Neural progenitor cell (in vitro differentiated cells): ENCODE measurements at regions not wholly inside any gene's neighbourhood (a gene's known extent, or its start where the extent isn't known, plus 50 kb on each side); places are given as distances from the start of the nearest gene placed in this dataset.
"Not testable (repeated sequence)": the region's sequence is repeated elsewhere in the genome, so short reads cannot be mapped to it uniquely, and the experiment has no call there.

ENCODE experiments used
- DNase-seq: peaks from one replicate; pipeline ENCODE4 v3.0.0-alpha.2; 2016; ENCODE audit warnings: low spot score
- H2AFZ ChIP-seq: fragments of 200-600 bp; sonication (generic); replicated peaks from 2 replicates; pipeline ENCODE4 v1.6.1; 2016; ENCODE audit warnings: antibody characterized with exemption
- H3F3A ChIP-seq: fragments of 200-600 bp; sonication (generic); 2 replicates; pipeline ENCODE4 v1.6.1; 2016; ENCODE audit warnings: antibody characterized with exemption, low read depth
- H3K27ac ChIP-seq: fragments of 200-600 bp; sonication (generic); 2 replicates; pipeline ENCODE4 v1.5.1; 2016; ENCODE audit warnings: mild to moderate bottlenecking
- H3K27me3 ChIP-seq: fragments of 200-600 bp; sonication (generic); 2 replicates; pipeline ENCODE4 v1.6.1; 2016; ENCODE audit warnings: mild to moderate bottlenecking, moderate library complexity
- H3K36me3 ChIP-seq: fragments of 200-600 bp; sonication (generic); 2 replicates; pipeline ENCODE4 v1.5.1; 2016
- H3K4me1 ChIP-seq: fragments of 200-600 bp; sonication (generic); 2 replicates; pipeline ENCODE4 v1.6.1; 2016; ENCODE audit warnings: mixed run types
- H3K4me2 ChIP-seq: fragments of 200-600 bp; sonication (generic); 2 replicates; pipeline ENCODE4 v1.6.1; 2016
- H3K4me3 ChIP-seq: fragments of 200-600 bp; sonication (generic); 2 replicates; pipeline ENCODE4 v1.5.1; 2016
- H3K79me2 ChIP-seq: fragments of 200-600 bp; sonication (generic); 2 replicates; pipeline ENCODE4 v1.6.1; 2016; ENCODE audit warnings: low read depth
- H3K9ac ChIP-seq: fragments of 200-600 bp; sonication (generic); 2 replicates; pipeline ENCODE4 v1.6.1; 2016
- H3K9me3 ChIP-seq: fragments of 200-600 bp; sonication (generic); 2 replicates; pipeline ENCODE4 v1.5.1; 2016; ENCODE audit warnings: low read depth
- H4K20me1 ChIP-seq: fragments of 200-600 bp; sonication (generic); 2 replicates; pipeline ENCODE4 v1.6.1; 2016; ENCODE audit warnings: low read depth
- H3K27ac Mint-ChIP-seq: 3 replicates; pipeline ENCODE4 v1.8.0; 2021; ENCODE audit warnings: mixed read lengths
- H3K27me3 Mint-ChIP-seq: 2 replicates; pipeline ENCODE4 v1.8.0; 2022; ENCODE audit warnings: low read depth, mild to moderate bottlenecking, inconsistent platforms, moderate library complexity, mixed read lengths; ENCODE audit not compliant: insufficient read depth
- H3K36me3 Mint-ChIP-seq: 3 replicates; pipeline ENCODE4 v1.8.0; 2021; ENCODE audit warnings: mixed read lengths
- H3K4me1 Mint-ChIP-seq: 3 replicates; pipeline ENCODE4 v1.8.0; 2021; ENCODE audit warnings: mixed read lengths
- H3K4me3 Mint-ChIP-seq: 3 replicates; pipeline ENCODE4 v1.8.0; 2021; ENCODE audit warnings: mild to moderate bottlenecking, moderate library complexity, mixed read lengths
- H3K9me3 Mint-ChIP-seq: 3 replicates; pipeline ENCODE4 v1.8.0; 2020; ENCODE audit warnings: mixed read lengths
- EZH2 ChIP-seq: fragments of 200-600 bp; sonication (generic); IDR thresholded peaks from 2 replicates; pipeline ENCODE4 v1.6.1; 2017; ENCODE audit warnings: antibody characterized with exemption, mild to moderate bottlenecking, moderate library complexity
- EZH2phosphoT487 ChIP-seq: fragments of 200-600 bp; sonication (generic); IDR thresholded peaks from 2 replicates; pipeline ENCODE4 v1.6.1; 2017; ENCODE audit warnings: antibody characterized with exemption
- TF ChIP-seq, protein P1 (sequence below): fragments of 200-600 bp; sonication (generic); IDR thresholded peaks from 2 replicates; pipeline ENCODE4 v1.5.1; 2017; ENCODE audit warnings: antibody characterized with exemption, mild to moderate bottlenecking

DNA sequence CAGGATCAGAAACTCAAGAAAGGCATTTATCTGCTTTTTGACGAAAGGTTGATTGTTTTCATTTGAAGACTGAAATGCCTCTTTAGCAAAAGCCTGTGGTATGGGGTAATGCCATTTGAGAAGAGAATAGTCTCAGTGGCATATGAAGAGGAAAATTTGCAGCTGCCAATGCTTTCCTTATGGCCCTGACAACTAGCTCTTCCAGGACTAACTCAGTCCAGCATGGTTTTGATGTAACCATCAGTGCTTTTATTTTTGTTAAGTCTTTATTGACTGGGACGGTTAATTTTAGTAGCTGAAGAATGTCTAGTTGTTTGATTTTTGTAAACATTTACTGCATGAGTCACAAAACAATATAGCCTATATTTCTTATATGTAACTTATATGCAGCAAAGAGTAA, 158.4 kb downstream of the LNPK start:
- H3K9me3 Mint-ChIP-seq = peaks cover 4% of the 10 kb centered on the region
- peaks cover 8% of the 10 kb centered on the region for H3K4me1 ChIP-seq
- peaks cover 4% of the 10 kb centered on the region for H3K27me3 Mint-ChIP-seq
- no peaks in the 10 kb centered on the region for H4K20me1 ChIP-seq
- no peaks in the 10 kb centered on the region for H3K36me3 Mint-ChIP-seq
- H3K9me3 ChIP-seq = no peaks in the 10 kb centered on the region
- H3K9ac ChIP-seq = no peak overlapping the region
- H3K4me2 ChIP-seq = no peak overlapping the region
- no peak overlapping the region for H3K4me3 ChIP-seq
- H3K27me3 ChIP-seq = no peaks in the 10 kb centered on the region
- no peak overlapping the region for H3K4me3 Mint-ChIP-seq
- H2AFZ ChIP-seq = no peak overlapping the region
- TF ChIP-seq, protein P1, sequence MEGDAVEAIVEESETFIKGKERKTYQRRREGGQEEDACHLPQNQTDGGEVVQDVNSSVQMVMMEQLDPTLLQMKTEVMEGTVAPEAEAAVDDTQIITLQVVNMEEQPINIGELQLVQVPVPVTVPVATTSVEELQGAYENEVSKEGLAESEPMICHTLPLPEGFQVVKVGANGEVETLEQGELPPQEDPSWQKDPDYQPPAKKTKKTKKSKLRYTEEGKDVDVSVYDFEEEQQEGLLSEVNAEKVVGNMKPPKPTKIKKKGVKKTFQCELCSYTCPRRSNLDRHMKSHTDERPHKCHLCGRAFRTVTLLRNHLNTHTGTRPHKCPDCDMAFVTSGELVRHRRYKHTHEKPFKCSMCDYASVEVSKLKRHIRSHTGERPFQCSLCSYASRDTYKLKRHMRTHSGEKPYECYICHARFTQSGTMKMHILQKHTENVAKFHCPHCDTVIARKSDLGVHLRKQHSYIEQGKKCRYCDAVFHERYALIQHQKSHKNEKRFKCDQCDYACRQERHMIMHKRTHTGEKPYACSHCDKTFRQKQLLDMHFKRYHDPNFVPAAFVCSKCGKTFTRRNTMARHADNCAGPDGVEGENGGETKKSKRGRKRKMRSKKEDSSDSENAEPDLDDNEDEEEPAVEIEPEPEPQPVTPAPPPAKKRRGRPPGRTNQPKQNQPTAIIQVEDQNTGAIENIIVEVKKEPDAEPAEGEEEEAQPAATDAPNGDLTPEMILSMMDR = no peak
- TF ChIP-seq EZH2phosphoT487 (no peak), EZH2 (no peak)
- H3K27ac Mint-ChIP-seq = no peak overlapping the region
- H3F3A ChIP-seq = no peaks in the 10 kb centered on the region
- H3K36me3 ChIP-seq = no peaks in the 10 kb centered on the region
- DNase-seq = no peak
- H3K79me2 ChIP-seq = no peaks in the 10 kb centered on the region
- H3K4me1 Mint-ChIP-seq = peaks cover 26% of the 10 kb centered on the region
- H3K27ac ChIP-seq = no peak overlapping the region

DNA sequence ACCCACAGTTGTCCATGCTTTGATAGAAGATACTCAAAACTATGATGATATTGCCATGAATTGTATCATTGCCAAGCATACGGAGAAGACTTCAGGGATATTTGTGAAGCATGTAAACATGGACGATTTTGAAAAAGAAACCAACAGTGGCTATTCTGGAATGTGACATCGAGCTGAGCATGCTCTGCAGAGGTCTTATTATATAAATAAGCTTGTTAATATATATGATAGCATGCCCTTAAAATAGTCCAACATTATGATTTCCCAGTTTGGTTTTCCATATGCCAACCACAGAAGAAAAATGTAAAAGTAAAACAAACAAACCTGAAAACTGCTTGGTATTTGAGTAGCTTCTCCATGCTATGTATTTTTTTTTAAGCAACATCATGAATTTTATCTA, 159.1 kb downstream of the LNPK start:
- Histone ChIP-seq H3K4me3 (no peak overlapping the region), H3K4me1 (peaks cover 8% of the 10 kb centered on the region), H3F3A (no peaks in the 10 kb centered on the region), H3K79me2 (no peaks in the 10 kb centered on the region), H3K9me3 (no peaks in the 10 kb centered on the region), H2AFZ (no peak overlapping the region), H4K20me1 (no peaks in the 10 kb centered on the region), H3K4me2 (no peak overlapping the region), H3K36me3 (no peaks in the 10 kb centered on the region), H3K9ac (no peak overlapping the region), H3K27ac (no peak overlapping the region), H3K27me3 (no peaks in the 10 kb centered on the region)
- DNase-seq = no peak
- Mint-ChIP-seq H3K4me3 (no peak overlapping the region), H3K4me1 (peaks cover 26% of the 10 kb centered on the region), H3K36me3 (no peaks in the 10 kb centered on the region), H3K27ac (no peak overlapping the region), H3K9me3 (peaks cover 4% of the 10 kb centered on the region), H3K27me3 (peaks cover 3% of the 10 kb centered on the region)
- TF ChIP-seq EZH2 = no peak
- TF ChIP-seq, protein P1 = no peak
- no peak for TF ChIP-seq EZH2phosphoT487

DNA sequence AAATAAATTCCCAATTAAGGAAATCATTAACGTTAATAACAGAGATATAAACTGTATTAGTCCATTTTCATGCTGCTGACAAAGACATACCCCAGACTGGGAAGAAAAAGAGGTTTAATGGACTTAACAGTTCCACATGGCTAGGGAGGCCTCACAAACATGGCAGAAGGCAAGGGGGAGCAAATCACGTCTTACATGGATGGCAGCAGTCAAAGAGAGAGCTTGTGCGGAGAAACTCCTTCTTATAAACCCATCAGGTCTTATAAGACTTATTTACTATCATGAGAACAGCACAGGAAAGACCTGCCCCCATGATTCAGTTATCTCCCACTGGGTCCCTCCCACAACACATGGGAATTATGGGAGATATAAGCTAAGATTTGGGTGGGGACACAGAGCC, 161.3 kb downstream of the LNPK start:
- H3K9me3 ChIP-seq, H3K4me3 Mint-ChIP-seq, H3K4me2 ChIP-seq, DNase-seq, H3K27ac ChIP-seq, H3K9me3 Mint-ChIP-seq, H3K36me3 ChIP-seq, H3K27ac Mint-ChIP-seq, H2AFZ ChIP-seq, H3K79me2 ChIP-seq, H3F3A ChIP-seq, H3K4me3 ChIP-seq, H3K9ac ChIP-seq, H3K4me1 ChIP-seq, H4K20me1 ChIP-seq, H3K27me3 Mint-ChIP-seq, H3K27me3 ChIP-seq, H3K36me3 Mint-ChIP-seq: not testable (repeated sequence)
- H3K4me1 Mint-ChIP-seq = peaks cover 11% of the 10 kb centered on the region

DNA sequence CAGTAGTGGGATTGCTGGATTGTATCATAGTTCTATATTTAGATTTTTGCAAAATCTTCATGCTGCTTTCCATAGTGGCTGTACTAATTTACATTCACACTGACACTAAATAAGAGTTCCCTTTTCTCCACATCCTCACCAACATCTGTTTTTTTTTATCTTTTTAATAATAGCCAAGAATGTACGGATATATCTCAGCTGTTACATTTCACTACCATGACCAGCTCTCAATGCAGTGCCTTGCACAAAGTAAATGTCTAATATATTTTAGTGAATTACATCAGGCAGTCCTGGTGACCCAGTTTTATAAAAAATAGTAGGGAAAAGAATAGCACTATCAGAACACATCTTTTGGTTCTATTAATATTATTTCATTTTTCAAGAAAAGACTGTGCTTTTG, 161.8 kb downstream of the LNPK start:
- Histone ChIP-seq H3K27me3 (no peaks in the 10 kb centered on the region), H3K4me1 (peaks cover 8% of the 10 kb centered on the region)
- DNase-seq = no peak

More for the DNA sequence above, 161.8 kb downstream of the LNPK start:
- no peak overlapping the region for H3K4me3 ChIP-seq
- H3K36me3 ChIP-seq = no peaks in the 10 kb centered on the region
- peaks cover 3% of the 10 kb centered on the region for H3K27me3 Mint-ChIP-seq
- no peaks in the 10 kb centered on the region for H4K20me1 ChIP-seq
- H3F3A ChIP-seq = no peaks in the 10 kb centered on the region
- peaks cover 4% of the 10 kb centered on the region for H3K9me3 Mint-ChIP-seq
- H3K4me1 Mint-ChIP-seq = peaks cover 10% of the 10 kb centered on the region
- no peak overlapping the region for H3K27ac ChIP-seq
- no peak overlapping the region for H3K9ac ChIP-seq
- no peaks in the 10 kb centered on the region for H3K36me3 Mint-ChIP-seq
- no peak overlapping the region for H3K4me3 Mint-ChIP-seq
- no peak overlapping the region for H3K4me2 ChIP-seq
- no peaks in the 10 kb centered on the region for H3K79me2 ChIP-seq
- no peaks in the 10 kb centered on the region for H3K9me3 ChIP-seq
- H3K27ac Mint-ChIP-seq = no peak overlapping the region
- TF ChIP-seq, protein P1 = no peak
- no peak for TF ChIP-seq EZH2phosphoT487
- no peak for TF ChIP-seq EZH2
- H2AFZ ChIP-seq = no peak overlapping the region
